GDM1 (cell line): ENCODE measurements at regions not wholly inside any gene's neighbourhood (a gene's known extent, or its start where the extent isn't known, plus 50 kb on each side); places are given as distances from the start of the nearest gene placed in this dataset.
"Not testable (repeated sequence)": the region's sequence is repeated elsewhere in the genome, so short reads cannot be mapped to it uniquely, and the experiment has no call there.

Experiments
- DNase-seq: peaks from one replicate; lab custom pipeline; 2025; lab: John Stamatoyannopoulos, UW

DNA sequence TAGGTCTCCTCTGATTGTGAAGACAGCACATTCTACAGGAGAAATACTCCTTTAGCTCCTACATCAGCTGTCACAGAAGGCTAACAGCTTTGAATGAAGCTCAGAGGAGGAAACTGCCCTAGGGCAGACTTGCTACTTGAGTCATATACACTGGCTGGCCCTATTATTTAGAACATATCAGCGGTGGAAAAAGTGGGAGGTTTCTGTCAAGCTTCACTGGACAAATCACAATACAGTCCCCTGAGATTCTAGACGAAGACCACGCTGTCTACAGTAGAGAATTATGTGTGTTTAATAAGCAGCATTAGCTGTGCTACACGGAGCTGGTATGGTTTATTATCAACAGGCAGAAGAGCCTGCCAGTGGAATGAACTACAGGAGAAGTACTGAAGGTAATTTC, 230.9 kb upstream of the FSIP2 start:
- no peak for DNase-seq

GRCh38 chr2:185510060-185510459, 228.5 kb upstream of the FSIP2 start:
- no peak for DNase-seq

GRCh38 chr2:185511925-185512324, 226.7 kb upstream of the FSIP2 start:
- no peak for DNase-seq

DNA sequence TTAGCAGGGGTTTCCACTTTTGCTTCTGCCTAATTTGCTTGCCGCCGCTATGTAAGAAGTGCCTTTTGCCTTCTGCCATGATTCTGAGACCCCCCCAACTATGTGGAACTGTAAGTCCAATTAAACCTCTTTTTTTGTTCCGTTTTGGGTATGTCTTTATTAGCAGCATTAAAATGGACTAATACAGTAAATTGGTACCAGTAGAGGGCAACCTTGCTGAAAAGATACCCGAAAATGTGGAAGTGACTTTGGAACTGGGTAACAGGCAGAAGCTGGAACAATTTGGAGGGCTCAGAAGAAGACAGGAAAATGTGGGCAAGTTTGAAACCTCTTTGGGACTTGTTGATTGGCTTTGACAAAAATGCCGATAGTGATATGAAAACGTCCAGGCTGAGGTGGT, 216.1 kb upstream of the FSIP2 start:
- no peak for DNase-seq

DNA sequence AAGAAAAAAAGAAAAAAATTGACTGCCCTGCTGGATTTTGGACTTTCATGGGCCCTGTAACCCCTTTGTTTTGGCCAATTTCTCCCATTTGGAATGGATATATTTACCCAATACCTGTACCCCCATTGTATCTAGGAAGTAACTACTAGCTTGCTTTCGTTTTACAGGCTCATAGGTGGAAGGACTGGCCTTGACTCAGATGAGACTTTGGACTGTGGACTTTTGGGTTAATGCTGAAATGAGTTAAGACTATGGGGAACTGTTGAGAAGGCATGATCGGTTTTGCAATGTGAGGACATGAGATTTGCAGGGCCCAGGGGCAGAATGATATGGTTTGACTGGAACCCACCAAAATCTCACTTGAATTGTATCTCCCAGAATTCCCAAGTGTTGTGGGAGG, 214.4 kb upstream of the FSIP2 start:
- not testable (repeated sequence) for DNase-seq

GRCh38 chr2:185526161-185526560, 212.4 kb upstream of the FSIP2 start:
- no peak for DNase-seq

- no peak for DNase-seq
These were observed 206.9 kb upstream of the FSIP2 start for GRCh38 chr2:185531721-185532120.

- DNase-seq, result no peak
These were observed 200.9 kb upstream of the FSIP2 start for GRCh38 chr2:185537689-185538088.

GRCh38 chr2:185567196-185567595, 171.4 kb upstream of the FSIP2 start:
- no peak for DNase-seq

DNA sequence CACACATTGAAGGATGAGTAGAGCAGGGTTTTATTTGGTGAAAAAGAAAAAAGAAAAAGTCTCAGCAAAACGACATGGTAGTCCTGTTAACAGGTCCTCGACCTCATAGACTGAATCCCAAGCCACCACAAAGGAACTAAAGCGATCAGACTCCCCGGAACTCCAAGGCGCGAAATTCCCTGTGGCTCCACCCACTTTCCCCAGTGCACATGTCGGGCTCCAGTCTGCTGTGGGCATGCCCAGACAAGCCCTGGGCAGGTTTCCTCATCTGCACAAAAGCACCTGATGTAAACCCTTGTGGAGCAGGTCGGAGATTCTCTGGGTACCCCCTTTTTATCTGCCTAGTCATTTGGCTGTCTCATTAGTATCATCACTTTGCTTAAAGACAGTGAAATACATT, 170.7 kb upstream of the FSIP2 start:
- DNase-seq, result no peak

- DNase-seq, result no peak
These were observed 160.3 kb upstream of the FSIP2 start for GRCh38 chr2:185578322-185578721.

- DNase-seq, result no peak
These were observed 155.4 kb upstream of the FSIP2 start for GRCh38 chr2:185583058-185583816.

- DNase-seq, result not testable (repeated sequence)
These were observed 153.4 kb upstream of the FSIP2 start for GRCh38 chr2:185585165-185585564.

GRCh38 chr2:185591276-185591675, 147.3 kb upstream of the FSIP2 start:
- not testable (repeated sequence) for DNase-seq

- no peak for DNase-seq
These were observed 130.7 kb upstream of the FSIP2 start for GRCh38 chr2:185607945-185608344.

DNA sequence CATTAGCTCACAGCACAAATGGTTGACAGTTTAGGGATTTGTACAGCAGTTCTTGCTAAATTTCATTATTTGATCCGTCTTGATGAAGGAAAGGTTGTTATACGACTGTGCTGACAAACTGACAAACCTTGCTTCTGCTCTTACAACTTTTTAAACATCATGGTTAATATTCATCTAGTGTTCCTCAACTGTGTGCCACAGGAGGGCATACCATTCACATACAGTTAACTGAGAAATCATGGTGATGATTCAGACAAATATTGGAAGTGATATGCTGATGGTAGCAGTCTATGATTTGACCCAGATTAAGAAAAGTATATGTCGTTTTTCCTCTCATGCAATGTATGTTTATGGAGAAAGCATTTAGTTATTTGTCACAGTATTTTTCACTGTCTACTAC, 129.8 kb upstream of the FSIP2 start:
- no peak for DNase-seq

- no peak for DNase-seq
These were observed 128.3 kb upstream of the FSIP2 start for GRCh38 chr2:185610301-185610700.

- DNase-seq, result no peak
These were observed 120.0 kb upstream of the FSIP2 start for GRCh38 chr2:185618625-185619024.

- no peak for DNase-seq
These were observed 113.0 kb upstream of the FSIP2 start for GRCh38 chr2:185625604-185626003.

- no peak for DNase-seq
These were observed 109.6 kb upstream of the FSIP2 start for GRCh38 chr2:185628985-185629384.

- DNase-seq, result no peak
These were observed 105.0 kb upstream of the FSIP2 start for GRCh38 chr2:185633621-185634020.

GRCh38 chr2:185638771-185639170, 99.8 kb upstream of the FSIP2 start:
- no peak for DNase-seq

GRCh38 chr2:185640588-185640987, 98.0 kb upstream of the FSIP2 start:
- DNase-seq, result no peak

DNA sequence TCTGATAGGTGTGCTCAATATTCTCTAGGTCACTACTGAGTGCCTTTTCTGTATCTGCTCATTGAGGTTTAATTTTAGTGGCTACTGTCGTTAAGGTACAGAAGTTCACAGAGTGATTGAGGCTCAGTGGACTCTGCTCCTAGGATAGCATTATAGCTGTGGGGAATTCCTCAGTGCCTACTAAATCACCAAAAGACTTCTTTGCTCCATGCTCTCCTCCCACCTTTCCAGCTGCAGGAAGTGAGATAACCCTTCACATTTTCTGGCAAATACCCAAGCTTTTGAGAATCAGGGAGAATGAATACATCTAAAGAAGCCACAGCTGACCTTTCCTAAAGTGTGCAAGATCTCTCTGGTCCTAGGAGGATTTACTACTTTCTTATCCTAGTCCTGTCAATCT, 95.2 kb upstream of the FSIP2 start:
- no peak for DNase-seq
